D721Med (cell line): ENCODE measurements at regions not wholly inside any gene's neighbourhood (a gene's known extent, or its start where the extent isn't known, plus 50 kb on each side); places are given as distances from the start of the nearest gene placed in this dataset.
"Not testable (repeated sequence)": the region's sequence is repeated elsewhere in the genome, so short reads cannot be mapped to it uniquely, and the experiment has no call there.

Source experiments
- DNase-seq: peaks from one replicate; pipeline ENCODE4 v3.0.0; 2011; ENCODE audit warnings: low spot score; ENCODE audit not compliant: insufficient read length
- FAIRE-seq: peaks from 2 replicates; lab custom pipeline; 2011; peaks lifted over from hg19 to GRCh38; lab: Jason Lieb, UNC
- CTCF ChIP-seq: IDR thresholded peaks from 2 replicates; pipeline ENCODE4 v1.5.1; 2012; ENCODE audit warnings: mild to moderate bottlenecking, control low read depth; ENCODE audit not compliant: insufficient read depth; ENCODE audit errors: missing control alignments

- TF ChIP-seq CTCF = no peak
- DNase-seq (no peak), FAIRE-seq (no peak)
These were observed 115.2 kb downstream of the C9orf152 start for GRCh38 chr9:110092792-110093191.

GRCh38 chr9:110093417-110093816, 114.5 kb downstream of the C9orf152 start:
- TF ChIP-seq CTCF = no peak
- FAIRE-seq = no peak
- DNase-seq = no peak

- no peak for FAIRE-seq
- no peak for DNase-seq
- no peak for TF ChIP-seq CTCF
These were observed 114.1 kb downstream of the C9orf152 start for GRCh38 chr9:110093871-110094270.

- no peak for TF ChIP-seq CTCF
- FAIRE-seq (no peak), DNase-seq (no peak)
These were observed 112.8 kb downstream of the C9orf152 start for GRCh38 chr9:110095161-110095595.

- no peak for TF ChIP-seq CTCF
- DNase-seq (no peak), FAIRE-seq (no peak)
These were observed 112.2 kb downstream of the C9orf152 start for GRCh38 chr9:110095776-110096175.

- DNase-seq, FAIRE-seq: not testable (repeated sequence)
These were observed 111.3 kb downstream of the C9orf152 start for GRCh38 chr9:110096674-110097073.

- FAIRE-seq (no peak), DNase-seq (no peak)
- no peak for TF ChIP-seq CTCF
These were observed 108.5 kb downstream of the C9orf152 start for GRCh38 chr9:110099236-110100095.
